IMR-90 (cell line): ENCODE measurements at regions not wholly inside any gene's neighbourhood (a gene's known extent, or its start where the extent isn't known, plus 50 kb on each side); places are given as distances from the start of the nearest gene placed in this dataset.

Source experiments
- ATAC-seq: fragments of 200-7000 bp; cut with Tn5 transposase; 2 replicates; pipeline ENCODE4 v1.9.1; 2020; ENCODE audit warnings: low read depth, mild to moderate bottlenecking, moderate library complexity
- BruUV-seq: library from RNA; stranded (reverse); fragments of 400-500 nt; replicated peaks from 2 replicates; lab custom pipeline; 2021; lab: Mats Ljungman, UMichigan
- CTCF ChIA-PET: fragments of 300-600 bp; formaldehyde crosslinking; extraction: SDS; loops from one replicate; lab custom pipeline; 2021; ENCODE audit warnings: antibody characterized with exemption; lab: Yijun Ruan, JAX
- POLR2A ChIA-PET: fragments of 300-600 bp; sonication (Branson Sonifier 250); formaldehyde crosslinking; loops from one replicate; lab custom pipeline; 2022; ENCODE audit warnings: antibody characterized with exemption; ENCODE audit not compliant: unreplicated experiment; lab: Charles Lee
- DNase-seq: peaks from one replicate; pipeline ENCODE4 v3.0.0; 2013
- H2AFZ ChIP-seq: replicated peaks from 2 replicates; pipeline ENCODE3; 2013; ENCODE audit warnings: low read length, mild to moderate bottlenecking; ENCODE audit not compliant: poor library complexity
- H2AK5ac ChIP-seq: 2 replicates; pipeline ENCODE4 v1.6.1; 2013; ENCODE audit warnings: low read depth, low read length, inconsistent platforms
- H2AK9ac ChIP-seq: replicated peaks from 2 replicates; pipeline ENCODE3; 2013; ENCODE audit warnings: mild to moderate bottlenecking, low read depth, low read length, moderate library complexity; ENCODE audit not compliant: poor library complexity
- H2BK120ac ChIP-seq: 2 replicates; pipeline ENCODE4 v1.6.1; 2013; ENCODE audit warnings: low read depth, low read length, inconsistent platforms
- H2BK15ac ChIP-seq: 3 replicates; pipeline ENCODE4 v1.6.1; 2013; ENCODE audit warnings: low read depth, low read length, inconsistent platforms
- H2BK20ac ChIP-seq: 2 replicates; pipeline ENCODE4 v1.6.1; 2013; ENCODE audit warnings: low read depth, mild to moderate bottlenecking, inconsistent platforms, low read length, moderate library complexity
- H2BK5ac ChIP-seq: 2 replicates; pipeline ENCODE4 v1.6.1; 2013; ENCODE audit warnings: mild to moderate bottlenecking, low read depth, low read length, inconsistent platforms; ENCODE audit not compliant: poor library complexity, severe bottlenecking
- H3K14ac ChIP-seq: replicated peaks from 2 replicates; pipeline ENCODE4 v1.6.1; 2013; ENCODE audit warnings: low read depth, low read length, inconsistent platforms
- H3K18ac ChIP-seq: 2 replicates; pipeline ENCODE4 v1.6.1; 2013; ENCODE audit warnings: low read depth, low read length, control low read depth
- H3K23ac ChIP-seq: 2 replicates; pipeline ENCODE4 v1.6.1; 2013; ENCODE audit warnings: low read depth, low read length, inconsistent platforms
- H3K27ac ChIP-seq: 2 replicates; pipeline ENCODE4 v1.5.1; 2013; ENCODE audit warnings: mild to moderate bottlenecking, control low read depth, low read length; ENCODE audit not compliant: insufficient read depth
- H3K27me3 ChIP-seq: 2 replicates; pipeline ENCODE4 v1.6.1; 2013; ENCODE audit warnings: low read length; ENCODE audit not compliant: control insufficient read depth, insufficient read depth
- H3K36me3 ChIP-seq: 2 replicates; pipeline ENCODE4 v1.6.1; 2013; ENCODE audit warnings: low read length, mixed read lengths; ENCODE audit not compliant: control insufficient read depth, insufficient read depth
- H3K4ac ChIP-seq: 2 replicates; pipeline ENCODE4 v1.6.1; 2013; ENCODE audit warnings: low read depth, low read length, inconsistent platforms
- H3K4me1 ChIP-seq: 2 replicates; pipeline ENCODE4 v1.6.1; 2013; ENCODE audit warnings: low read length, mixed read lengths; ENCODE audit not compliant: control insufficient read depth, insufficient read depth
- H3K4me2 ChIP-seq: 2 replicates; pipeline ENCODE4 v1.6.1; 2013; ENCODE audit warnings: low read depth, mild to moderate bottlenecking, control low read depth, low read length, moderate library complexity
- H3K4me3 ChIP-seq: 2 replicates; pipeline ENCODE4 v1.5.1; 2013; ENCODE audit warnings: low read depth, mild to moderate bottlenecking, control low read depth, low read length, moderate library complexity; ENCODE audit not compliant: insufficient read depth
- H3K56ac ChIP-seq: 2 replicates; pipeline ENCODE4 v1.6.1; 2013; ENCODE audit warnings: low read length, inconsistent platforms; ENCODE audit not compliant: insufficient read depth; ENCODE audit errors: extremely low read depth
- H3K79me1 ChIP-seq, 2 experiments: 2 replicates each; pipeline ENCODE4 v1.6.1; 2013; ENCODE audit warnings: low read length in 2 of 2, inconsistent platforms in 1 of 2, low read depth in 1 of 2
- H3K9ac ChIP-seq: 2 replicates; pipeline ENCODE4 v1.6.1; 2013; ENCODE audit warnings: low read depth, low read length, control low read depth
- H3K9me1 ChIP-seq: 2 replicates; pipeline ENCODE4 v1.6.1; 2013; ENCODE audit warnings: low read length, inconsistent platforms; ENCODE audit not compliant: insufficient read depth
- H3K9me3 ChIP-seq: 2 replicates; pipeline ENCODE4 v1.6.1; 2013; ENCODE audit warnings: low read length; ENCODE audit not compliant: control insufficient read depth, insufficient read depth
- H4K20me1 ChIP-seq: 2 replicates; pipeline ENCODE4 v1.6.1; 2013; ENCODE audit warnings: low read length, inconsistent platforms; ENCODE audit not compliant: insufficient read depth
- H4K5ac ChIP-seq: 2 replicates; pipeline ENCODE4 v1.6.1; 2013; ENCODE audit warnings: mild to moderate bottlenecking, low read depth, low read length, control low read depth
- H4K8ac ChIP-seq, 2 experiments: 2 replicates each; pipeline ENCODE4 v1.6.1; 2013; ENCODE audit warnings: low read depth in 2 of 2, low read length in 2 of 2, control low read depth in 1 of 2, inconsistent platforms in 1 of 2
- H4K91ac ChIP-seq: 2 replicates; pipeline ENCODE4 v1.6.1; 2013; ENCODE audit warnings: low read depth, low read length, inconsistent platforms; ENCODE audit not compliant: insufficient read depth
- BHLHE40 ChIP-seq: fragments of 150-350 bp; IDR thresholded peaks from 2 replicates; pipeline ENCODE4 v1.6.1; 2016; ENCODE audit warnings: mild to moderate bottlenecking, low read depth, low read length
- CEBPB ChIP-seq: IDR thresholded peaks from 2 replicates; pipeline ENCODE4 v1.6.1; 2012; ENCODE audit warnings: low read depth, low read length, improper control_type of control experiment
- CHD1 ChIP-seq: IDR thresholded peaks from 2 replicates; pipeline ENCODE4 v1.6.1; 2012; ENCODE audit warnings: low read depth, low read length, improper control_type of control experiment
- CTCF ChIP-seq: conservative IDR thresholded peaks from 2 replicates; pipeline ENCODE4 v1.5.1; 2012; ENCODE audit warnings: mild to moderate bottlenecking, low read depth, low read length, improper control_type of control experiment
- ELK1 ChIP-seq: fragments of 150-350 bp; IDR thresholded peaks from 2 replicates; pipeline ENCODE4 v1.6.1; 2016; ENCODE audit warnings: low read depth, mild to moderate bottlenecking, low read length, moderate library complexity, borderline replicate concordance
- FOS ChIP-seq: fragments of 150-350 bp; IDR thresholded peaks from 2 replicates; pipeline ENCODE4 v1.6.1; 2016; ENCODE audit warnings: low read depth, low read length
- MAFK ChIP-seq: IDR thresholded peaks from 2 replicates; pipeline ENCODE4 v1.6.1; 2012; ENCODE audit warnings: low read depth, low read length, improper control_type of control experiment
- MAZ ChIP-seq: IDR thresholded peaks from 2 replicates; pipeline ENCODE4 v1.6.1; 2012; ENCODE audit warnings: low read depth, mild to moderate bottlenecking, low read length, improper control_type of control experiment, moderate library complexity, borderline replicate concordance
- MXI1 ChIP-seq: IDR thresholded peaks from 2 replicates; pipeline ENCODE4 v1.6.1; 2012; ENCODE audit warnings: low read depth, mild to moderate bottlenecking, low read length, moderate library complexity, borderline replicate concordance
- NFE2L2 ChIP-seq: fragments of 150-350 bp; IDR thresholded peaks from 2 replicates; pipeline ENCODE4 v1.6.1; 2016; ENCODE audit warnings: low read depth, mild to moderate bottlenecking, low read length
- POLR2A ChIP-seq: IDR thresholded peaks from 2 replicates; pipeline ENCODE4 v1.6.1; 2012; ENCODE audit warnings: mild to moderate bottlenecking, low read depth, low read length
- RAD21 ChIP-seq: IDR thresholded peaks from 2 replicates; pipeline ENCODE4 v1.6.1; 2012; ENCODE audit warnings: low read length, improper control_type of control experiment
- RCOR1 ChIP-seq: IDR thresholded peaks from 2 replicates; pipeline ENCODE4 v1.6.1; 2012; ENCODE audit warnings: mild to moderate bottlenecking, low read length, improper control_type of control experiment; ENCODE audit not compliant: insufficient replicate concordance
- RFX5 ChIP-seq: IDR thresholded peaks from 2 replicates; pipeline ENCODE4 v1.8.0; 2012; ENCODE audit warnings: low read depth, mild to moderate bottlenecking, low read length, moderate library complexity
- SMC3 ChIP-seq: fragments of 150-350 bp; IDR thresholded peaks from 2 replicates; pipeline ENCODE4 v1.6.1; 2016; ENCODE audit warnings: low read depth, mild to moderate bottlenecking, antibody characterized with exemption, low read length, moderate library complexity
- USF2 ChIP-seq: fragments of 150-350 bp; IDR thresholded peaks from 2 replicates; pipeline ENCODE4 v1.6.1; 2017; ENCODE audit warnings: mild to moderate bottlenecking, antibody characterized with exemption, low read length, low read depth
- WGBS, 2 experiments: methylation state at CpG; one replicate each; pipeline versions ENCODE4 v1.1.5 to v1.1.7; 2013; ENCODE audit warnings: missing lambda C conversion rate in 2 of 2; ENCODE audit not compliant: insufficient read length in 1 of 2; ENCODE audit errors: extremely low coverage in 2 of 2; 5-methylcytosine and 5-hydroxymethylcytosine counted together
- dilution Hi-C: fragments of 300-500 bp; cut with HindIII; formaldehyde crosslinking; loops from one replicate; pipeline ENCODE4 v1.14.3; 2018; ENCODE audit warnings: low sequenced_read_pairs; ENCODE audit not compliant: unreplicated experiment
- in situ Hi-C: fragments of 300-500 bp; cut with MboI; formaldehyde crosslinking; loops from 3 replicates; pipeline ENCODE4 v1.14.3; 2019; ENCODE audit warnings: low sequenced_read_pairs, inconsistent platforms, mixed read lengths
- intact Hi-C: fragments of 100-400 bp; cut with micrococcal nuclease; formaldehyde crosslinking; loops from 2 replicates; pipeline ENCODE4 v1.10.0; 2022

- H3K4ac ChIP-seq = no peak overlapping the region
- no peaks in the 10 kb centered on the region for H3K4me1 ChIP-seq
- no peaks in the 10 kb centered on the region for H3K36me3 ChIP-seq
- CTCF ChIA-PET = no interaction called here
- no peak overlapping the region for H2AK5ac ChIP-seq
- H3K9me1 ChIP-seq = no peaks in the 10 kb centered on the region
- H3K23ac ChIP-seq = no peak overlapping the region
- H2AK9ac ChIP-seq = no peak overlapping the region
- no peak overlapping the region for H3K18ac ChIP-seq
- H2AFZ ChIP-seq = no peak overlapping the region
- ATAC-seq (no peak), DNase-seq (no peak)
- H3K9ac ChIP-seq = no peak overlapping the region
- H4K5ac ChIP-seq = no peak overlapping the region
- H2BK15ac ChIP-seq = no peak overlapping the region
- H3K4me3 ChIP-seq = no peak overlapping the region
- H4K20me1 ChIP-seq = no peaks in the 10 kb centered on the region
- peaks cover 61% of the 10 kb centered on the region for H3K9me3 ChIP-seq
- intact Hi-C loops = no loop called here
- no peak overlapping the region for H2BK5ac ChIP-seq
- no peak overlapping the region for H3K56ac ChIP-seq
- H4K91ac ChIP-seq = no peak overlapping the region
- no TSS peak for BruUV-seq
- no peak overlapping the region for H3K14ac ChIP-seq
- no peaks in the 10 kb centered on the region for H3K79me1 ChIP-seq
- dilution Hi-C loops = no loop called here
- no peak overlapping the region for H3K27ac ChIP-seq
- TF ChIP-seq MXI1 = no peak
- no peak for TF ChIP-seq RCOR1
- no peak for TF ChIP-seq CEBPB
- no peak for TF ChIP-seq ELK1
- no peak for TF ChIP-seq RAD21
- TF ChIP-seq USF2 = no peak
- TF ChIP-seq MAZ = no peak
- TF ChIP-seq SMC3 = no peak
- no peak for TF ChIP-seq RFX5
- TF ChIP-seq FOS = no peak
- no peak for TF ChIP-seq CHD1
- no peak for TF ChIP-seq POLR2A
- no peak for TF ChIP-seq NFE2L2
- no peak for TF ChIP-seq BHLHE40
- no peak for TF ChIP-seq MAFK
- no peak for TF ChIP-seq CTCF
- no peaks in the 10 kb centered on the region for H3K27me3 ChIP-seq
- no peak overlapping the region for H2BK120ac ChIP-seq
- no peak overlapping the region for H2BK20ac ChIP-seq
- in situ Hi-C loops = no loop called here
- H3K4me2 ChIP-seq = no peak overlapping the region
- POLR2A ChIA-PET = no interaction called here
- 36% methylated on average over 6 of the region's 25 CpGs; no CpG with 5 or more reads in 1 of the 2 experiments for WGBS, 2 experiments
- no peak overlapping the region for H4K8ac ChIP-seq
Observed at GRCh38 chr14:104307627-104308401, 169.4 kb downstream of the KIF26A start.
